ENCODE measurements at regions not wholly inside any gene's neighbourhood (a gene's known extent, or its start where the extent isn't known, plus 50 kb on each side); places are given as distances from the start of the nearest gene placed in this dataset.

DNA sequence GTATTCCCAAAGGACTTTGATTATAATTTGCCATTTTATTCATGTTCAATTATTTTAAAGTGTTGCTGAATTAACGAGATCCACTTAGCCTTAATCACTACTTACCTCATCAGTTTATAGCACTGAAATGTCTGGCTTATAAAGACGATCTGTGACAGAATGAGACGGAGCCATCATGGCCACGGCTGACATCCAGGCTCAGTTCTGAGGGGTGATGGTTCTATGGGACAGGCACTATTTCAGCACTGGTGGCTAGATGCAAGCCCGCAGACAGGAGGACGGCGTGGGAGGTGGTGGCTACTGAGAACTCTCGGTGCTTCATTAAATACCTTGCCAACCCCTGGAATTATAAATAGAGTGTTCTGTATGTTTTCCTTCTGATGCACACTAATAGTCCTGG is 1084.2 kb upstream of the TENM3 start:
- no peak overlapping the region for H3K9ac ChIP-seq (ENCODE audit: insufficient read length, low read depth)
- DNase-seq (ENCODE audit: low read depth, low spot score), result no peak
- H3K9me3 ChIP-seq (ENCODE audit: insufficient read depth, low read length), result no peaks in the 10 kb centered on the region
- TF ChIP-seq SUZ12 (IDR thresholded peaks at IDR 0.05; ENCODE audit: extremely low read depth, insufficient read depth, insufficient read length) (no peak), ZNF274 (IDR thresholded peaks at IDR 0.05; ENCODE audit: low read depth, low read length) (no peak), YY1 (IDR thresholded peaks at IDR 0.05; ENCODE audit: insufficient read depth, insufficient read length) (no peak)
- H3K4me3 ChIP-seq (ENCODE audit: insufficient read length, low read depth), result no peak overlapping the region
- no peaks in the 10 kb centered on the region for H3K27me3 ChIP-seq (ENCODE audit: insufficient read depth, insufficient read length)
- no peaks in the 10 kb centered on the region for H3K36me3 ChIP-seq (ENCODE audit: insufficient read depth, insufficient read length, low read length)
- no peaks in the 10 kb centered on the region for H3K4me1 ChIP-seq (ENCODE audit: insufficient read depth, insufficient read length)

- DNase-seq (ENCODE audit: low read depth, low spot score), result no peak
These were observed 1081.5 kb upstream of the TENM3 start for GRCh38 chr4:181161669-181162068.

DNA sequence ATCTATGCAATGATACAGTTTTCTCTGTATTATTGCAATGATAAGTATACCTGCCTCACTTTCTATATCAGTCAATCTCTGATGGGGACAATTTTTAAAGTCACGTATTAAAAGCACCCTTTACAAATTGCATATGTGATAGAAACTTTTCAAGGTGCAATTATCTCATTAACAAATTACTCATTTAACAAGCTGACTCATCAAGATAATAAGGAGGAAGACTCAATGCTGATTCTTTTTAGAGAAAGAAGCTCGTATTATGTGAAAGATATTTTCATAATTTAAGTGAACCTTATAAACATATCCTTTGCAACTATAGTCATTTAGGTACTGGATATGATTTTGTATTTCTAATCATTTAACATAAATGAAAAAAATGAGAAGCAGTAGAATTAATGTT is 1080.9 kb upstream of the TENM3 start:
- DNase-seq (ENCODE audit: low read depth, low spot score), result no peak
- Histone ChIP-seq H3K36me3 (ENCODE audit: insufficient read depth, insufficient read length, low read length) (no peaks in the 10 kb centered on the region), H3K4me3 (ENCODE audit: insufficient read length, low read depth) (no peak overlapping the region), H3K9me3 (ENCODE audit: insufficient read depth, low read length) (no peaks in the 10 kb centered on the region), H3K4me1 (ENCODE audit: insufficient read depth, insufficient read length) (no peaks in the 10 kb centered on the region), H3K9ac (ENCODE audit: insufficient read length, low read depth) (no peak overlapping the region), H3K27me3 (ENCODE audit: insufficient read depth, insufficient read length) (no peaks in the 10 kb centered on the region)
- TF ChIP-seq SUZ12 (IDR thresholded peaks at IDR 0.05; ENCODE audit: extremely low read depth, insufficient read depth, insufficient read length), result no peak
- no peak for TF ChIP-seq ZNF274 (IDR thresholded peaks at IDR 0.05; ENCODE audit: low read depth, low read length)
- no peak for TF ChIP-seq YY1 (IDR thresholded peaks at IDR 0.05; ENCODE audit: insufficient read depth, insufficient read length)

More at GRCh38 chr4:181161669-181162068, 1081.5 kb upstream of the TENM3 start:
- TF ChIP-seq ZNF274 (IDR thresholded peaks at IDR 0.05; ENCODE audit: low read depth, low read length) (no peak), YY1 (IDR thresholded peaks at IDR 0.05; ENCODE audit: insufficient read depth, insufficient read length) (no peak), SUZ12 (IDR thresholded peaks at IDR 0.05; ENCODE audit: extremely low read depth, insufficient read depth, insufficient read length) (no peak)
- H3K4me3 ChIP-seq (ENCODE audit: insufficient read length, low read depth), result no peak overlapping the region
- H3K9ac ChIP-seq (ENCODE audit: insufficient read length, low read depth), result no peak overlapping the region
- no peaks in the 10 kb centered on the region for H3K36me3 ChIP-seq (ENCODE audit: insufficient read depth, insufficient read length, low read length)
- H3K4me1 ChIP-seq (ENCODE audit: insufficient read depth, insufficient read length), result no peaks in the 10 kb centered on the region
- H3K9me3 ChIP-seq (ENCODE audit: insufficient read depth, low read length), result no peaks in the 10 kb centered on the region
- no peaks in the 10 kb centered on the region for H3K27me3 ChIP-seq (ENCODE audit: insufficient read depth, insufficient read length)

- no peaks in the 10 kb centered on the region for H3K27me3 ChIP-seq (ENCODE audit: insufficient read depth, insufficient read length)
- TF ChIP-seq SUZ12 (IDR thresholded peaks at IDR 0.05; ENCODE audit: extremely low read depth, insufficient read depth, insufficient read length) (no peak), ZNF274 (IDR thresholded peaks at IDR 0.05; ENCODE audit: low read depth, low read length) (no peak), YY1 (IDR thresholded peaks at IDR 0.05; ENCODE audit: insufficient read depth, insufficient read length) (no peak)
- H3K36me3 ChIP-seq (ENCODE audit: insufficient read depth, insufficient read length, low read length), result no peaks in the 10 kb centered on the region
- no peaks in the 10 kb centered on the region for H3K9me3 ChIP-seq (ENCODE audit: insufficient read depth, low read length)
- H3K4me3 ChIP-seq (ENCODE audit: insufficient read length, low read depth), result no peak overlapping the region
- no peak for DNase-seq (ENCODE audit: low read depth, low spot score)
- H3K9ac ChIP-seq (ENCODE audit: insufficient read length, low read depth), result no peak overlapping the region
- no peaks in the 10 kb centered on the region for H3K4me1 ChIP-seq (ENCODE audit: insufficient read depth, insufficient read length)
These were observed 1080.5 kb upstream of the TENM3 start for GRCh38 chr4:181162676-181163075.

DNA sequence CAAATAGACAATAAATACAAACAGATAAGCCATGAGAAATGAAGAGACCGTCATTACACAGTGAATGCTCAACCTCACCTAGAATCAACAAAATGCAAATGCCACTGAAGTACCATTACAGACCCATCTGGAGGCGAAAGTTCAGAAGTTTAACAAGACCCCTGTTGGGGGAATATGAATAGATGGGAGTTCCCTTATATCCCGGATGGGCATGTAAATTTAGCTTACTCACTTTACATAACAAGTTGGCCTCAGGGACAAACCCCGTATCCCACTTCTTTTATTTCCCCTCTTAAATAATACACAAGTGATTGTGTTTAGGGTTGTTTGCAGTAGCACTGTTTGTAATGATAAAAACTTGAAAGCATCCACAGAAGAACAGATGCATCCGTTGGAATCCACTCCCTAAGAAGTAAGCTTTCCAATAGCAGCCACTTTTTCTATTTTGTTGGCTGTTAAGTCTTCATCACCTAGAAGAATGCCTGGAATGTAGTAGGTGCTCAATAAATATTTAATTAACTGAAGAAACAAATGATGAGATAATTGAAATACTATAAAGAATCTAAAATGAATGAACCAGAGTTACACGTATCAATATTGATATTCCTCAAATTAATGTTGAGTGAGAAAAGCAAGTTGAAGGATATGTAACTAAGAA is 1076.3 kb upstream of the TENM3 start:
- TF ChIP-seq YY1 (IDR thresholded peaks at IDR 0.05; ENCODE audit: insufficient read depth, insufficient read length) (no peak), ZNF274 (IDR thresholded peaks at IDR 0.05; ENCODE audit: low read depth, low read length) (no peak), SUZ12 (IDR thresholded peaks at IDR 0.05; ENCODE audit: extremely low read depth, insufficient read depth, insufficient read length) (no peak)
- no peak overlapping the region for H3K4me3 ChIP-seq (ENCODE audit: insufficient read length, low read depth)
- no peaks in the 10 kb centered on the region for H3K36me3 ChIP-seq (ENCODE audit: insufficient read depth, insufficient read length, low read length)
- H3K27me3 ChIP-seq (ENCODE audit: insufficient read depth, insufficient read length), result no peaks in the 10 kb centered on the region
- H3K9ac ChIP-seq (ENCODE audit: insufficient read length, low read depth), result no peak overlapping the region
- peaks cover 6% of the 10 kb centered on the region; the same call in 1 of the 2 replicates for H3K9me3 ChIP-seq (ENCODE audit: insufficient read depth, low read length)
- H3K4me1 ChIP-seq (ENCODE audit: insufficient read depth, insufficient read length), result no peaks in the 10 kb centered on the region
- DNase-seq (ENCODE audit: low read depth, low spot score), result peak; percentile 66

DNA sequence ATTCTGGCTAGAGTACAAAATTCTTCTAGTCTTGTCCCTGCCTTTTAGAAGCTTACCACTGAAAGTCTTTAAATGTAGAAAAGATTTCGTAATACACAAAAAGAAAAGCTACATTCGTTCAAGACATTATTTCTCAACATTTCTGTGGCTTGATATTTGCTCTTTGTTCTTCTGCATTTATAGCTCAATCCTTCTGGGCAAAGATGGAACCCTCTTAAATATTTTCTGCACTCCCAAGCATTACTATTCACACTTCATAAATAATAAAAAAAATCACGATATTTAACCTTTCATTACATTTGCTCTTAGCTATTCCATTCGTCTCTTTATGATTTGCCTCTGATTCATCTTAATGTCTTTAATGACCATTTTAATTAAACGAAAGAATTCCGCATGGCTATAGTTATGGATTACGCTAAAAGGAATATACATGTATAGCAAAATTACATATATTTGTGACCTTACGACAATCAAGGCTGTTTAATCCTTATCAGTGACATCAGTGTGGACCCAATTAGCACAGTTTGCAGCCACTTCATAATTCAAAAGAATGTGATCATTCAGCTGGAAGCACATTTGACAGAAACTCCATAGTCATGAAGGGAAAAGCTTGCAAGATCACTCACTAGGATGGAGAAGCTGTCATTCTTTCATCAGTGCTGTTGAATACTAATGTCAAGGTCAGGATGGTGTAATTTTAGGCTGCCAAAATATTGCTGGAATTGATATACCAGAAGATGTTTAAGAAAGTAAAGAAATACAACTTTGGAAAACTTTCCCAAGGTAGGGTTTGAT is 1075.0 kb upstream of the TENM3 start:
- no peak for DNase-seq (ENCODE audit: low read depth, low spot score)
- TF ChIP-seq YY1 (IDR thresholded peaks at IDR 0.05; ENCODE audit: insufficient read depth, insufficient read length) (no peak), SUZ12 (IDR thresholded peaks at IDR 0.05; ENCODE audit: extremely low read depth, insufficient read depth, insufficient read length) (no peak), ZNF274 (IDR thresholded peaks at IDR 0.05; ENCODE audit: low read depth, low read length) (no peak)
- Histone ChIP-seq H3K36me3 (ENCODE audit: insufficient read depth, insufficient read length, low read length) (no peaks in the 10 kb centered on the region), H3K4me1 (ENCODE audit: insufficient read depth, insufficient read length) (no peaks in the 10 kb centered on the region), H3K9ac (ENCODE audit: insufficient read length, low read depth) (no peak overlapping the region), H3K9me3 (ENCODE audit: insufficient read depth, low read length) (peaks cover 6% of the 10 kb centered on the region; the same call in 1 of the 2 replicates), H3K27me3 (ENCODE audit: insufficient read depth, insufficient read length) (no peaks in the 10 kb centered on the region), H3K4me3 (ENCODE audit: insufficient read length, low read depth) (no peak overlapping the region)

GRCh38 chr4:181173046-181173445 is 1070.2 kb upstream of the TENM3 start:
- no peak overlapping the region for H3K4me3 ChIP-seq (ENCODE audit: insufficient read length, low read depth)
- no peak for DNase-seq (ENCODE audit: low read depth, low spot score)
- no peak overlapping the region for H3K9ac ChIP-seq (ENCODE audit: insufficient read length, low read depth)
- H3K4me1 ChIP-seq (ENCODE audit: insufficient read depth, insufficient read length), result no peaks in the 10 kb centered on the region
- H3K27me3 ChIP-seq (ENCODE audit: insufficient read depth, insufficient read length), result no peaks in the 10 kb centered on the region
- TF ChIP-seq ZNF274 (IDR thresholded peaks at IDR 0.05; ENCODE audit: low read depth, low read length) (no peak), YY1 (IDR thresholded peaks at IDR 0.05; ENCODE audit: insufficient read depth, insufficient read length) (no peak), SUZ12 (IDR thresholded peaks at IDR 0.05; ENCODE audit: extremely low read depth, insufficient read depth, insufficient read length) (no peak)
- H3K36me3 ChIP-seq (ENCODE audit: insufficient read depth, insufficient read length, low read length), result no peaks in the 10 kb centered on the region
- peaks cover 6% of the 10 kb centered on the region; the same call in 1 of the 2 replicates for H3K9me3 ChIP-seq (ENCODE audit: insufficient read depth, low read length)

All from NT2/D1 (cell line).